GM18907 (cell line): ENCODE measurements at regions not wholly inside any gene's neighbourhood (a gene's known extent, or its start where the extent isn't known, plus 50 kb on each side); places are given as distances from the start of the nearest gene placed in this dataset.
"Not testable (repeated sequence)": the region's sequence is repeated elsewhere in the genome, so short reads cannot be mapped to it uniquely, and the experiment has no call there.

ENCODE experiments used
- ATAC-seq: cut with Tn5 transposase; IDR thresholded peaks from one replicate; pipeline ENCODE4 v1.9.1; 2021; ENCODE audit warnings: mild to moderate bottlenecking, moderate library complexity; ENCODE audit not compliant: unreplicated experiment

DNA sequence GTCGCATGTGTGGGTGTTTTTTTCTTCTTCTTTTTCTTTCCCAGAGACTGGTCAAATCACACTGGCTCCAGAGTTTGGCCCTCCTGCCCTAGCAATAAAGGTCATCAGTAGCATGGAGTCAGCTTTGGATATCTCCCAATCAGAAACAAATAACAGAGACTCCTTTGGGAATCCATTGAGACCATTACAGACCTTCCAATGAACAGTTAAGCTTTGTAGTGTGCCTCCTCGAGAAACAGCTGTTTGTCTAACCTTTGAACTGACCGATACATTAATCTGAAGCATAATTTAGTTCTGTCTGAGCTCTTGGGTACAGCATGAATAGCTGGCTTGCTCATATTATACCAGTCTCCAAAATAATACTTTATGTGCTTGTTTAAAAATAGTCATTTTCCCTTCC, 1103.2 kb downstream of the GATA3 start:
- no peak for ATAC-seq

GRCh38 chr10:9158675-9159074, 1104.2 kb downstream of the GATA3 start:
- ATAC-seq: no peak

DNA sequence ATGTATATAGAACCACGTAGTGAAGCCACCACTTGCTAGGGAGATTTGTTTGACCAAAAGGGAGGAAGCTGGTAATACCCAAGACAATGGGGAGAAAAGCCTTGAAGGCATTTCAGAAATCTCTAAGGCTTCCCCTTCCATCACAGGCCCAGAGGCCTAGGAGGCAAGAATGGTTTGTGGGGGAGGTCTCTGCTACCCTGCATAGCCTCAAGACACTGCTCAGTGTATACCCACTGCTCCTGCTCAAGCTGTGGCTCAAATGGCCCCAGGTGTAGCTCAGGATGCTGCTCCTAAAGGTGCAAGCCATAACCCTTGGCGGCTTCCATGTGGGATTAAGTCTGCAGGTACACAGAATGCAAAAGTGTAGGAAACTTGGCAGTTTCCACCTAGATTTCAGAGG, 1105.8 kb downstream of the GATA3 start:
- no peak for ATAC-seq

- ATAC-seq: no peak
These were observed 1109.2 kb downstream of the GATA3 start for GRCh38 chr10:9163699-9164098.

DNA sequence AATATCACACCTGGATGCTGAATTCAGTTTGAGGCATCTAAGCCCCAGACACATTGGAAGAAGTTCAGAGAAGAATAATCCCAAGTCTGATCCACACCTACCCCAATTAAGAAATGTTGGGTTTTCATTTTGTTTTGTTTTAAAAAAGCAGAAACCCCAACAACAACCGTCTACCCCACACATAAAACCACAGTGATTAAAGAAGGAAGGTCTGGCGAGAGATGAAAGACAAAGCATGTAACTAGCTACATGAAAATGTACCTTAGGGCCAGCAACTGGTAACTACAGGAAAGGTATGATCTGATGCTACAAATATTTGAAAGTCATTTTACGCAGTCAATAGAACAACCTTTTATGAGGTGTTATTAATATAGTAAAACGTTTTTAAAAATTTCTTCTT, 1112.3 kb downstream of the GATA3 start:
- no peak for ATAC-seq

DNA sequence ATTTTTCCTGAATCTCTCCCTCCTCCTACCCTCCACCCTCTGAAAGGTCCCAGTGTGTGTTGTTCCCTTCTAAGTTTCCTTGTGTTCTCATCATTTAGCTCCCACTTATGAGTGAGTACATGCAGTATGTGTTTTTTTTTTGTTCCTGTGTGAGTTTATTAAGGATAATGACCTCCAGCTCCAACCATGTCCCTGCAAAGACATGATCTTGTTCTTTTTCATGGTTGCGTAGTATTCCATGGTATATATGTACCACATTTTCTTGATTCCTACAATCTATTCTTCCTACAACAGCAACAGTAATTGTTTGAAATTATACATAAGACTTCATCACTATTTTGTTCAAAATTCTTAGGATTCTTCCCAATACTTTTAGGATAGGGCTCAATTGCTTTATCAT, 1117.8 kb downstream of the GATA3 start:
- ATAC-seq: no peak

DNA sequence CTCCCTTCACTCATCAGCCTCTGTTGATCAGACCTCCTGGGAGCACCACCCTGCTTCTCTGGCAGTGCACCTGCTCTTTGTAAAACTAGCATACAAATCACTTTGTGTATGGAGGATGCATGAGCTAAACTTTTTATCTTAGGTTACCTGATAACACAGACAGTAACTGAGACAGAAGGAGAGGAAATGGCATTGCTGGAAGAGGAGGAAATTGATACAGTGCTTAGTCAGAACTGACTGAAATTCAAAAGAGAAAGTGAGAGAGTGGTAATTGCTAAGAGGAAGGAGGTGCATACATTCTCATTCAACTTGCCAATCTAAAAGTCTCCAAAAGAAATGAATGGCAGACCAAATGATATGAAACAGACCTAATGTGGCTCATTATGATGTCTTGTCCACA, 1120.7 kb downstream of the GATA3 start:
- ATAC-seq: peak; percentile 71

DNA sequence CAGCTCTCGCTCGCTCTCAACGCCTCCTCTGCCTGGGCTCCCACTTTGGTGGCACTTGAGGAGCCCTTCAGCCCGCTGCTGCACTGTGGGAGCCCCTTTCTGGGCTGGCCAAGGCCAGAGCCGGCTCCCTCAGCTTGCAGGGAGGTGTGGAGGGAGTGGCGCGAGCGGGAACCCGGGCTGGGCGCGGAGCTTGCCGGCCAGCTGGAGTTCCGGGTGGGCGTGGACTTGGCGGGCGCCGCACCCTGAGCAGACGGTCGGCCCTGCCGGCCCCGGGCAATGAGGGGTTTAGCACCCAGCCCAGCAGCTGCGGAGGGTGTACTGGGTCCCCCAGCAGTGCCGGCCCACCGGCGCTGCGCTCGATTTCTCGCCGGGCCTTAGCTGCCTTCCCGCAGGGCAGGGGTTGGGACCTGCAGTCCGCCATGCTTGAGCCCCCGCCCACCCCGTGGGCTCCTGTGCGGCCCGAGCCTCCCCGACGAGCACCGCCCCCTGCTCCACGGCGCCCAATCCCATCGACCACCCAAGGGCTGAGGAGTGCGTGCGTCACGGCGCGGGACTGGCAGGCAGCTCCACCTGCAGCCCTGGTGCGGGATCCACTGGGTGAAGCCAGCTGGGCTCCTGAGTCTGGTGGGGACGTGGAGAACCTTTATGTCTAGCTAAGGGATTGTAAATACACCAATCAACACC, 1128.9 kb downstream of the GATA3 start:
- not testable (repeated sequence) for ATAC-seq

DNA sequence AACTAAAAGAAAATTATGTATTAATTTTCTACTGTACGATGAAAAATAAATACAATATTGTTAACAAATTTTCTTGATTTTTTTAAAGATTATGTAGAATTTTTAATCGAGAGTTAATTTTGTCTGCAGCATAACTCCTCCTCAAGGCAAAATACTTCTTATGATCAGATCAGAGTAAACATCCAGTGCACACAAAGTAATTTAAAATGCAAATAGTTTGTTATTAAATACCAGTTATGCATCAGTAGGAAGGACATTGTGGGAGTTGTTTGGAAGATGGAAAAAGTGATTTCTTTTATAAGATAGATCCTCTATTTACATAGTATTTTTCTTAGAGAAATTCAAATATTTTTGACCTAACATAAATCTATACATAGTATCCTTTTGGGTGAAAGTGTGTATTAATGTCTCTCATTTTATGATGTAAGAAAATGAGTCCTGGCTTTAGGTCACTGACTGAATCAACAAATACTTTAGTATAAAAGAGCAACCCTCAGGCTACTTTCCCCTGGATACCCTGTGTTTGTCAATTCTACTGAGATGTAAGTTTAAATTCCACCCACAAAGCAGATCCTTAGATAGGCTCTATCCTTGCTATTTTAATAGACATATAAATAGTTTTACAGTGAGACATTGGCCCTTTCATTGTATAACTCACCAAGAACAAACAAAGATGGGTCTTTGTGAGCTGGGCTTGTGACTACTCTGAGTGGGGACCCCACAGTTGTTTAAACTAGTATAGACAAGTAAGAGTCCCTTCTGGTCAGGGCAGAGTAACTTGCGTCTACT, 1133.7 kb downstream of the GATA3 start:
- no peak for ATAC-seq

DNA sequence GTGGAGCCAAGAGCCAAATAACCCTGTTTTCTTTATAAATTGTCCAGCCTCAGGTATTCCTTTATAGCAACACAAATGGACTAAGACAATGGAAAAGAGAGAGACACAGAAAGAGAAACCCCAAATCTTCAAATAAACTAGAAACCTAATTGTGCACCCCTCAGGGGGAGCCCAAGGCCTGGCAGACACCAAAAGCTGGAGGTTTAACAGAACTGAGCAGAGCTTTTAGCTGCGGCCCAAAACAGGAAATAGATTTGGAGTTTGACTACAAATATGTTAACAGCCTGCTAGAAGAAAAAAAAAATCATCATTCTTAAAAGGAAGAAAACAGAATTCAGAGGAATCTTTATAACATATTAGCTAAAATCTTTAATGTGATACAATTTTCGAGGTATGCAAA, 1135.0 kb downstream of the GATA3 start:
- ATAC-seq: no peak

- no peak for ATAC-seq
These were observed 1138.6 kb downstream of the GATA3 start for GRCh38 chr10:9193120-9193519.

- ATAC-seq: no peak
These were observed 1140.9 kb downstream of the GATA3 start for GRCh38 chr10:9195385-9195784.

- ATAC-seq: no peak
These were observed 1144.1 kb downstream of the GATA3 start for GRCh38 chr10:9198611-9199010.

DNA sequence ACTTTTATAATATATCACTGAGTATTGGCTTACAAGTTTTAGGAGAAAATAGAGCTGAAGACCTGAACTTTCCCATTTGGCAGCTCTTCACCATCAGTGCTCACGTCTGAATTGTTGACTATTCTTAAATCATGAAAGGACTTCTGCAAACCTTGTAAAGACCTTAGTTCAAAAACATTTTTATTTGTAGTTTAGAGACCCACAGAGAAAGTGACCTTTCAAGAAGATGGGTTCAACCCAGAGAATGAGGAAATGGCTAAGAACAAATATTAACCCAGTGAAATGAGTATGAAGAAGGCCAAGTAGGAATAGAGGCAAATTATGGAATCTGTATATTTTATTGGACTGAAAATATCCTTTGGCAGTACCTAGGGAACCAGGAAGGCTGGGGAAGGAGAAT, 1151.1 kb downstream of the GATA3 start:
- ATAC-seq: no peak

GRCh38 chr10:9209105-9209798, 1154.8 kb downstream of the GATA3 start:
- peak; percentile 91 for ATAC-seq

GRCh38 chr10:9211228-9211627, 1156.7 kb downstream of the GATA3 start:
- ATAC-seq: no peak

DNA sequence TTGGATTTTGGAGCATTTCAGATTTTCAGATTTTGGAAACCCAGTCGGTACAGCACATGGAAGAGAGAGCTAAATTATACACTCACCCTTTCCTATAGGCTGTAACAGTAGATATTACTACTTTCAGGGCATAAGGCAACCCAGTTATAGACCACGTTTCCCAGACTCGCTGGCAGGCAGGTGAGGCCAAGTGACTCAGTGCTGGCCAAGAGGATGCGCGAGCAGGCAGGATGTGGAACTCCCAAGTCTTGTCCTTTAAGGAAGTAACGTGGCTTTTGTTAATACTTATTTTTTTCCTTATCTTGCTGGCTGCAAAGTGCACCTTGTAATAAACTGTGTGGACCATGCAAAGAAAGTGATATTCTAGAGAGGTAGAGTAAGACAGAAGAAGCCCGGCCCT, 1160.1 kb downstream of the GATA3 start:
- no peak for ATAC-seq

DNA sequence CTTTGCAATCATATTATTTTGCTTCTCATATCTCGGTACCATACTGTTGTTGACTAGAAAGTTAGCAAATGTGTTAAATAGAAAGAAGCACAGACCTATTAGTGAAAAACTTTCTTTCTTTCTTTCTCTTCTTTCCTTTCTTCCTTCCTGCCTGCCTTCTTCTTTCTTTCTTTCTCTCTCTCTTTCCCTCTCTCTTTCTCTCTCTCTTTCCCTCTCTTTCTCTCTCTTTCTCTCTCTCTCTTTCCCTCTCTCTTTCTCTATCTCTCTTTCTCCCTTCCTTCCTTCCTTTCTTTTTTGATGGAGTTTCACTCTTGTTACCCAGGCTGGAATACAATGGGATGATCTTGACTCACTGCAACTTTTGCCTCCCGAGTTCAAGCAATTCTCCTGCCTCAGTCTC, 1160.6 kb downstream of the GATA3 start:
- ATAC-seq: no peak

GRCh38 chr10:9219860-9220259, 1165.4 kb downstream of the GATA3 start:
- ATAC-seq: no peak

GRCh38 chr10:9222917-9223316, 1168.4 kb downstream of the GATA3 start:
- no peak for ATAC-seq

GRCh38 chr10:9227679-9228365, 1173.3 kb downstream of the GATA3 start:
- no peak for ATAC-seq
